ENCODE measurements at regions not wholly inside any gene's neighbourhood (a gene's known extent, or its start where the extent isn't known, plus 50 kb on each side); places are given as distances from the start of the nearest gene placed in this dataset.
"Not testable (repeated sequence)": the region's sequence is repeated elsewhere in the genome, so short reads cannot be mapped to it uniquely, and the experiment has no call there.

DNA sequence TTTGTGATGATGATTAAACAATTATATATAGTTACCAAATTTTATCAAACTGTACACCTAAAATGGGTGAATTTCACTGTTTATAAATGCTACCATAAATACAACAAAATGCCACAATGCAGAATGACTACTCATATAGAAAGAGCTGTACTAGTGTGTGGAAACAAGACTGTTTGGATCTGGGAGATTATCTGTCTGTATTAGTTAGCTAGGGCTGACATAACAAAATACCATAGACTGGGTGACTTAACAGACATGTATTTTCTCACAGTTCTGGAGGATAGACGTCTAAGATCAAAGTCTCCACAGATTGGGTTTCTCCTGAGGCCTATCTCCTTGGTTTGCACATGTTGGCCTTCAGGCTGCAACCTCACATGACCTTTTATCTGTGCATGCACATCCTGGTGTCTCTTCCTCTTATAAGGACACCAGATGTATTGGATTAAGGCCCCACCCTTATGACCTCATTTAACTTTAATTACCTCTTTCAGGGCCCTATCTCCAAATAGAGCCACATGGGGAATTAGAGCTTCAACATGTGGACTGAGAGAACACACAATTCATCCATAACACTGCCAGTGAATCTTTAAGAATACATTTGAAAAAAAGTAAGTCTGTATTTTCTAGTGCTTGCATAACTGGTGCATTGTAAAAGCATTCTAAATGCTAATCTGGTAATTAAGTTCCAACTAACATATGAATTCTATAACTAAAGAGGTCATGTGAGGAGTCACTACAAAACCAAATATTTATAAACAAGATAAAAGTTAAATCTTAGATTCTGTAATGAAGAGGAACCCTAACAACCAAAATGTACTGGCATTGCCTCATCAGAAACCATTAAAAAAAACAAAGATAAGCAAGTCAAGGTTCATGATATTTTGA is 699.6 kb downstream of the NYAP2 start:
- DNase-seq (ENCODE audit: low read depth in 2 of 2, low spot score in 1 of 2) = no peak

DNA sequence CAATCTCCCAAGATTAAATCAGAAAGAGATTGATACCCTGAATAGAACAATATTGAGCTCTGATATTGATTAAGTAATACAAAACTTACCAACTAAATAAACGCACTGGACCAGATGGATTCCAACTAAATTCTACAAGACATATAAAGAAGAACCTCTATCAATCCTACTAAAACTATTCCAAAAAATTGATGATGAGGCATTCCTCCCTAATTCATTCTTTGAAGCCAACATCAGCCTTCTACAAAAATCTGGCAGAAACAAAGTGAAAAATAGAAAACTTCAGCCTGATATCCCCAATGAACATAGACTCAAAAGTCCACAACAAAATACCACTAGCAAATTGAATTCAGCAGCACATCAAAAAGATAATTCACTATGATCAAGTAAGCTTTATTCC is 695.5 kb downstream of the NYAP2 start:
- DNase-seq (ENCODE audit: low read depth in 2 of 2, low spot score in 1 of 2) = no peak

DNA sequence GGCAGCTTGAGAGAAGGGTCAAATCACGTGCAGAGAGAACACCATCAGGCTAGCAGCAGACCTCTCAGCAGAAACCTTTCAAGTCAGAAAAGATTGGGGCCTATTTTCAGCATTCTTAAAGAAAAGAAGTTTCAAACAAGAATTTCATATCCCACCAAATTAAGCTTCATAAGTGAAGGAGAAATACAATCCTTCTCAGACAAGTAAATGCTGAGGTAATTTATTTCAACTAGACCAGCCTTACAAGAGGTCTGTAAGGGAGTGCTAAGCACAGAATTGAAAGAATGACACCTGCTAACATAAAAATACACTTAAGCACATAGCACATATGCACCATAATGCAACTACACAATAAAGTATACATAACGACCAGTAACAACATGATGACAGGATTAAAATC is 693.9 kb downstream of the NYAP2 start:
- DNase-seq (ENCODE audit: low read depth in 2 of 2, low spot score in 1 of 2) = no peak

DNA sequence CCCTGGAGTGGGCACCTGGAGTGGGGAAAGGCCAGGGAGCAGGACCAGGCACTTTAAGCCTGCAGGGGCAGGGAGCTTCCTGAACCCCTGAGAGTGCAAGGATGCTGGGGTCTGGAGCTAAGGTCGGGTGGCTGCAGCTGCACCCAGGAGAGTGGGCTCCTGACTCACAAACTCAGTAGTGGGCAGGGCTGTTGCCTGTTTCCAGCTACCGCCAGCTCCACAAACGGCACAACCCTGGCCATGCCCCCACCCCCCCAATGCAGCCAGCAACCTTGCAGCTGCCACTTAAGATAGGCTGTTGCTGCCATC is 688.8 kb downstream of the NYAP2 start:
- DNase-seq (ENCODE audit: low read depth in 2 of 2, low spot score in 1 of 2) = no peak

DNA sequence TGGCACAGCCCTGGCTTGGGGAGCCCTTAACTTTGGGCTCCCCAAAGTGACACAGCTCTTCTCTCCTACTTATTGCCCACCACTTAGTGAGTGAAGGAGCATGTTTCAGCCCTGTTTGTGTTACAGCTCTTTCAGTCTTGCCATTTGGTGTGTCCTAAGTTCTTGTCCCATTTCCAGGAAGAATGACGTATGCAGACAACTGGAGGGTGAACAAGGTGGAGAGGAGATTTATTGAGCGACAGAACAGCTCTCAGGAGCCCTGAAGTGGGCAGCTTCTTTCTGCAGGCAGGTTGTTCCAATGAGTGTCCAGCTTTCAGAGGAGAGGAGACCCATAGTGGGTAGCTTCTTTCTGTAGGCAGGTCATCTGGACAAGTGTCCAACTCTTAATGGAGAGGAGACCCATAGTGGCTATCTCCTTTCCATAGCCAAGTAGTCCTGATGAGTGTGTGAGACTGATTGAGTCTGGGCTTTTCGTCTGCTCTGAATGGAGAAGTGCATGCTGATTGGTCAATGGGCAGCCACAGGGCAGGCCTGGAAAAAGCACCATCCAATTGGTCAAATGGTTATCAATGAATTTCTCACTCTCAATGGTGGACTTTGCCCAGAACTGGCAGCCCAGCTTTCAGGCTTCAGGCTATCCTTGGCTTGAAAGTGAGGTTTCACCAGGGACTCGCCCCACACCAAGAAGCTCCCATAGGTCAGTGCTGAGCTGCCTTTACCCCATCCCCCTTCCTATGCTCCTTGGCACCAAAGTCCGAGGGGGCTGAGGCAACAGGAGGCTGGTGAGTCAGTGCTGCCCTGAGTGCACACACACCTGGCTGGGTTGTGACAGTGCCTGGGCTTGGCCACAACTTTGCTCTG is 688.2 kb downstream of the NYAP2 start:
- no peak for DNase-seq (ENCODE audit: low read depth in 2 of 2, low spot score in 1 of 2)

DNA sequence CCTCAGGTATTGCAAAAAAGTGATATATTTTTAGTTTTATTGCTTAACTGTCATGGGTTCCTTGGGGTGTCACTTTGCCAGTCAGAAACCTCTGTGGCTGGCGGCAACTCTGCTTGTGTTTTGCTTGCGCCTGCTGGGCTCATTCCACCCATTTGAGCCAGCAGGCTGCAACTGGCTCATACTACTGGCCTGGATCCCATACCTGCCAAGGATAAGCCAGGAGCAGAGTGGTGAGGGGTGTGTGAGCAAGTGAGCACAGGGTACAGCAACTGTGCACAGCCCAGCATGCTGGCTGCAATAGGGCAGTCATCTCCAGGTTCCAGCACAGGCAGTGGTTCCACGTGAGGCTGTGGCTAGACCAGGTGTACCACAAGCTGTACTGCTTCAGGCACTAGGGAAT is 687.5 kb downstream of the NYAP2 start:
- no peak for DNase-seq (ENCODE audit: low read depth in 2 of 2, low spot score in 1 of 2)

DNA sequence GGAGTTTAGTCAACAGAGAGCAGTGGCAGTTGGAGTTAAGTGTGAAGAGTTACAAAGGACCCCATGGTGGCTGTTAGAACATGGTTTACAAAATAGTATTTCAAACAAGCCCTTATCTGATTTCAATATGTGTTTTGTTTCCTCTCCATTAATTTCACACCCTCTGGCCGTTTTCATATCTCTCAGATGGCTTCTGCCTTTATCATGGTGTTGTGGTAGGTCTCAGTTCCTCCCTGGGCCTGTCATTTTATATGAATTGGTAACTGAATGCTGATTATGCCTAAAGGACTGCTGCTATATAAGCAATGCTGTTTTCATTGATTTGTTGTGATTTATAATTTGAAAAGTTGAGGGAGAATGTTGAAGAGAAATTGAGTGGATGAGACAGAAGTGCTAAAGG is 686.7 kb downstream of the NYAP2 start:
- DNase-seq (ENCODE audit: low read depth in 2 of 2, low spot score in 1 of 2) = no peak

DNA sequence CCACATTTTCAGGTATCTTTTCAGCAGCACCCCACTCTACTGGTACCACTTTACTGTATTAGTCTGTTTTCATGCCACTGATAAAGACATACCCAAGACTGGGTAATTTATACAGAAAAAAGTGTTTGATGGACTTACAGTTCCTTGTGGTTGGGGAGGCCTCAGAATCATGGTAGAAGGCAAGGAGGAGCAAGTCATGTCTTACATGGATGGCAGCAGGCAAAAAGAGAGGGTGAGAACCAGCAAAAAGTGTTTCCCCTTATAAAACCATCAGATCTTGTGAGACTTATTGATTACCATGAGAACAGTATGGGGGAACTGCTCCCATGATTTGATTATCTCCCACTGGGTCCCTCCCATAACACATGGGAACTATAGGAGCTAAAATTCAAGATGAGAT is 685.9 kb downstream of the NYAP2 start:
- not testable (repeated sequence) for DNase-seq (ENCODE audit: low read depth in 2 of 2, low spot score in 1 of 2)

DNA sequence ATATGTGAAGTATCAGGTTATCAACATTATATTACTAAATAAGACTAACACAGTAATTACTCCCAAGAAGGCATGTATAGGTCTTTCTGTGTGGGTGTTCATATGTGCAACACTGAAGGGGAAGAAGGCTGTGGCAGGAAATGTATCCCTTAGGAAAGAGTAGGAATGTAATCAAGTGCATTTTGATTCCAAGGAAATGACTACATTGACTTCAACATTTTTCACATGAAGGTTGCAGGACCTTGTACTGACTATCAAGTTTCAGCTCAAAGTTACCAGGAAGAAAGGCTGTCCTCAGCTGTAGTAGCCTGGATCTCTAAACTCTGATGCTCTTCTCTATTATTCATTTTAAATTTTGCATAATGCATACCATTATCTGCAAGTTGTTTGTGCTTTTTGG is 680.8 kb downstream of the NYAP2 start:
- no peak for DNase-seq (ENCODE audit: low read depth in 2 of 2, low spot score in 1 of 2)

DNA sequence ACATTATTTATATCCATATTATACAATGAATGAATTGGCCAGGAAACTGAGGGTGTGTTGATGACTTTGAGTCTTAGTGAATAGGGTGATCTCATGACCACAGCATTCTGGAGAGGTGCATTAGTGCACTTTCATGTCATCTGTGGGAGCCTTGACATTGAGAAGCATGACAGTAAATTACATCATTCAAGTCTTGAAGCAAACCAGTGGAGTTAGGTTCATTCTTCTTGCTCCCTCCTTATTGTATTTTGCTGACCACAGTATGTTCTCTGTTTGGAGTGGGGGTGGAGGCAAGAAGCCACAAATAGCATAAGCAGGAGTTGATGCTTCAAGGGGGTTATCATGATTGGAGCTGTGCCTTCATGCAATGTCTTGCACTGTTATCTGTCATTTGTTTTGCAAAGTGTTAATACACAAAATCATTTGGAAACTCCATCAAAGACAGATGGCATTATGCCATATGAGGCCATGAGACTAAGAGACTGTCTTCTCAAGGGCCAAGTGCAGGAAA is 680.2 kb downstream of the NYAP2 start:
- no peak for DNase-seq (ENCODE audit: low read depth in 2 of 2, low spot score in 1 of 2)

DNA sequence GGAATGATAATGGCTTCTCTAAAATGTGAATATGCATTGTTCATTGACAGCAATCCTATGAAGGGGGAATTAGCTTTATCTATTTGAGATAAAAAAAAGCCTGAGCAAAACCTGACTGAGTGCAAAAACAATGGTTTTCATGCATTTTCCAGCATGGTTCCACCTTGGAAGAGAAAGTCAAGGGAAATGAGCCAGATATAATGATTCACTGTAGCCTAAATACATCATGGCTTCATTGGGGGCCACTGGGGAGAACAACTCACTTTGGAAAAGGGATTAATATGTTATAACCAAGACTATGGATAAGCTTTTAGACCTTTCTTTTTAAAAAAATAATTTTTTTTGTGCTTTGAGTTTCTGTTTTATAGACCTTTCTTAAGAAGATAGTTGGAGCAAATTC is 679.7 kb downstream of the NYAP2 start:
- no peak for DNase-seq (ENCODE audit: low read depth in 2 of 2, low spot score in 1 of 2)

DNA sequence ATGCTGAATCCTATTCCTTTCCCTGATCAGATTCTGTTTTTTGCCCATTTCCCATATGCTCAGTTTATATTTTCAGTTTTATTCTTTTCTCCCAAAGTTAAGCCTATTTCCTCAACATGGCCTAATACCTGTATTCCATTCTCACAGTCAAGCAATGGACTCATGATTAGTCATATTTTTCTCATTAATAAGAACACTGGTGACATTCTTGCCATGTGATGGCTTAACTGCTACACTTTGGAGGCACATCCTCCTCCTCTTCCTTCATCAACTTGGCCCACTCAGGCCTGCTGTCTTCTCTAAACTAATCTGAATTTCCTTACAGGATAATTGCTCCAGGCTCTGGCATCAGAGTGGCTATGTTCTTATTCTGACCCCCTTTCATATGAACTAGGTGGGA is 679.2 kb downstream of the NYAP2 start:
- no peak for DNase-seq (ENCODE audit: low read depth in 2 of 2, low spot score in 1 of 2)

DNA sequence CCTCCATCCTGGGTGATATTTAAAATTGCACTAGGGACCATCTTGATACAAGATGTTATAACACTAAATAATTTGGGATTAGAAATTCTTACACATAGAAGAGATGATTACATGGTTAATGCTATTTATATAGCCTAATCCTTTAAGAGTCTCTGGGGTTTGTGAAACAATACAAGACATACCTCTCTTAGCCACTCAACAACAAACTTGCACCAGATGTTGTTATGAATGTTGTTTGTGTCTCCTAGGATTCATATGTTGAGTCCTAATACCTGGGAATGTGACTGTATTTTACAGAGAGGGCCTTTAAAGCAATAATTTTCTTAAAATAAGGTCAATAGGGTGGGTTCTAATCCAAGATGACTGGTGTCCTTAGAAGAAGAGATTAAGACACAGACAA is 678.3 kb downstream of the NYAP2 start:
- no peak for DNase-seq (ENCODE audit: low read depth in 2 of 2, low spot score in 1 of 2)

DNA sequence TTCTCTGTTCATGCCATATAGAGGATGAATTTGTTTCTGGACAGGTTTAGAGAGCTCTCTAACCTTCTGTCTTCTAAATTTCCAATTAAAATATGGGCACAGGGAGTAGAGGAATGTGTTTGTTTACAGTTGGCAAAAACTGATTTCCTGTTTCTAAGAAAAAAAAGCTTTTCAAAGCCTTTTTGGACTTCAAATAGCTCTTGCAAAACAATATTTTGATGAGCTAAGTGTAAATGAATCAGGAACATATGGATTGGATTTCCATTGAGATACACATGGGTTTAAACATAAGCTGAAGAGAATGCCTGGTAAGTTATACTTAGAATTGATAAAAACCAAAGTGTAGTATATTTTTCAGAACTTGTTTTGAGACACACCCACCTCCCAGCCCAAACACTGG is 677.5 kb downstream of the NYAP2 start:
- no peak for DNase-seq (ENCODE audit: low read depth in 2 of 2, low spot score in 1 of 2)

DNA sequence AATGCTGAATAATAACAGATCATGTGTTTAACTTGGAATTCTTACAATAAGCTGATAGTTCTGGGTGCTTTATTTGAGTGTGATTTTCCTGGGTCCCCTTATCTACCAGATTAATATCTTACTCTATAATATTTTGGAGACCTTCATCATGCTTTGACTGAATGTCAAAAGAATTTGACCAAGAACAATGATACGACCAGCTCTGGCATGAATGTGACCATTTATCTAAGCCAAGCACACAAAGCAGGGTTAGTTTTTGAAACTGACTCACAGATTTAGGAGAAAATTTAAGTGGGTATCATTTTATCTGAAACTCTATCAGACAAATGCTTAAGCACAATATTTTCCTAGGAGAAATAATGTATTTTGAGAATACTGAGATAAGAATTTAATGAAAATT is 677.0 kb downstream of the NYAP2 start:
- no peak for DNase-seq (ENCODE audit: low read depth in 2 of 2, low spot score in 1 of 2)

DNA sequence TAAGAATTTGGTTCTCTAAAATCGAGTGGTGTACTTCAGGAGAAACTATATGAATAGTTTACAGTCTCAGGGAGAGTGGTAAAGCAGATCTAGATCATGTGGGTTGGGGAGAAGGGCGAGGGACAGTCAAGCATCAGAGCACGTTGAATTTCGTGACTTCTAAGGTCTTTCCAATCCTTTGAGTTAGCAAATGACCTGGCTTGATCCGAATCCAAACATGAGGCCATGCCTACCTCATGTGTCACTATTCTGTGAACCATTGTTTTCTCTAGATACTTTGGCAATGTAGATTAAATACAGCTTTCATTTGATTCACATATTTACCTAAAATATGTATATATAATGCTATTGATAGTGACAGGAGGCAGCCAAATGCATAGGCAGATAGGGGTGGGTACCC is 674.9 kb downstream of the NYAP2 start:
- no peak for DNase-seq (ENCODE audit: low read depth in 2 of 2, low spot score in 1 of 2)

DNA sequence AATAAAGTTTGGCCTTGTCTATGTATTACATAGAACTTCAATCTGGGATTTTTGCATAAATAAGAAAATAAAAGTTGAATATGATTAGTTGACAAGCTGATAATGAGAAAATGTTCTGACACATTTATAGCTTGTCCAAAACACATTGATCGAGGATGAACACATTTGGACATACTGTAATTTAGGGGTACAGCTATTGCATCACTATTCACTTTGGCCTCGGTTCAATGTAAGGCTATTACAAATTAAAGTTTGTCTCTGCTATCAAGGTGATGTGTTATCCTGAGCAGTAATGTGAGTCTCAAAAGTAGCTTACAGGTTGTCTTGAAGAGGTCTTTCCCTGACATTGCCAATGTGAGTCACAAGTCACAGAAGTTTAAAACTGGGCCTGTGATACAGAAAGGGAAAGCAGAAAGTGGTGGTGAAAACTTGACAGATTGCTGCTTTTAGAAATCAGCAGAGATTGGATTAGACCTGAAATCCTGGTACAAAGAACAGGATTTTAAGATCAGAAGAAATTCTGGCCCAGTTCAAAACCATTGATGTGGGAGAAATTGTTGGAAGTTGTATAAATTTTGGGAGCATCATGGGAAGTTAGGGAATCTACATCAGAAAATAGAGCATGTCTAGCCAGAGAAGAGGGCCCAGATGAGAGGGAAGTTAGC is 674.1 kb downstream of the NYAP2 start:
- DNase-seq (ENCODE audit: low read depth in 2 of 2, low spot score in 1 of 2) = no peak

DNA sequence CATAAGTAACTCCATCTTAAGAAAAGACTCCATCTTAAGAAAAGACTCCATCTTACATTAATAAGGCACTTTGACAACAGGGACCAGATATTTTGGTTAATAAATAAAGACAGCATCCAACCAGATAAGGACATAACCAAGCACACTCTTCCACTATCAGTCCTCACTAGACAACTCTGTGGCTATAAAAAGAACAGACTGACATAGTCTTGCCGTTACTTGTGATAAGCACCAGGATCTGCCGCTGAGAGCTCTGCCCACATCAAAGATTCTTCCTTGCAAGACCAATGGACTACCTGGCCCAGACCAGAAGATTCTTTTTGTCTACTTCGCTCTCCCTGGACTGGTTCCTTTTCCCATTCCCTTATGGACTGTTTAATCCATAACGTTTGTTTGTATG is 667.4 kb downstream of the NYAP2 start:
- DNase-seq (ENCODE audit: low read depth in 2 of 2, low spot score in 1 of 2) = no peak

DNA sequence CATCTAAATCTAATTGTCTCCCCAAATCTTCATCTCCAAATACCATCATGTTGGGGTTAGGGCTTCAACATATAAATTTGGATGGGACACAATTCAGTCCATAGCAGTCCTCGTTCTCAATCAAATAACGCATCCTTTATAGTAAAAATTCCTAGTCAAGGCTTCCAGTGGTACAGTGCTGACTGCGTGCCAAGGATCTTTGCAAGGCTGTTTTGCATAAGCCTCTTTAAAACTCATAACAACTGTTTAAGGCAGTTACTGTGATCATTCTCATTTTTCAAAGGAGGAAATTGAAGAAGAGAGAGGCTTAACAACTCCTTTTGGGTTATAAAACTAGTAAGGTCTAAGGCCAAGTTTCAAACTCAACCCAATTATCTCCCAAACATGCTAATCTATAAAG is 666.9 kb downstream of the NYAP2 start:
- DNase-seq (ENCODE audit: low read depth in 2 of 2, low spot score in 1 of 2) = no peak

DNA sequence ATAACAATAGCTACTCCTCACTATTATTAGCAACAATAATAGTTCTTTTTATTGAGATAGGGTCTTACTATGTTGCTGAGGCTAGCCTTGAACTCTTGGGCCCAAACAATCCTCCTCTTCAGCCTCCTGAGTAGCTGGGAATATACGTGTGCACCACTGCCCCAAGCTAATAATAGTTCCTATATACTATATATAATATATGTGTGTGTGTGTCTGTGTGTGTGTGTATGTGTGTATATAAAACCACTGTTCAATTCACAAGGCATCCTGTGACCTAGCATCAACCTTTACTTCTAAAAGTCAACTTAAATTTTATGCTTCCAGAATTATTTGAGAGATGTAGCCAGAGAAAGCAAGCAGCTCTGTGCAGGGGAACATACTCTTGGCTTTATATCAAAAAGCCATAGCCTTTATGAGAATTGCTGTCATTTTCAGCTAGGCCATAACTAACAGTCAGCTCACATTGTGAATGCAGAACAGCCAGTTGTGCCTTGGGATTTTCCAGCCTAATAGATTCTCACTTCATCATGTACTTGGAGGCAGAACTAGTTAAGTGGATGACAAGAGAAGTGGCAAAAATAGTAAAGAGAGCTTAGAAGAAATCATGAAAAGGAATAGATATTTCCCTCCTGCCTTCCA is 665.5 kb downstream of the NYAP2 start:
- DNase-seq (ENCODE audit: low read depth in 2 of 2, low spot score in 1 of 2) = no peak

DNA sequence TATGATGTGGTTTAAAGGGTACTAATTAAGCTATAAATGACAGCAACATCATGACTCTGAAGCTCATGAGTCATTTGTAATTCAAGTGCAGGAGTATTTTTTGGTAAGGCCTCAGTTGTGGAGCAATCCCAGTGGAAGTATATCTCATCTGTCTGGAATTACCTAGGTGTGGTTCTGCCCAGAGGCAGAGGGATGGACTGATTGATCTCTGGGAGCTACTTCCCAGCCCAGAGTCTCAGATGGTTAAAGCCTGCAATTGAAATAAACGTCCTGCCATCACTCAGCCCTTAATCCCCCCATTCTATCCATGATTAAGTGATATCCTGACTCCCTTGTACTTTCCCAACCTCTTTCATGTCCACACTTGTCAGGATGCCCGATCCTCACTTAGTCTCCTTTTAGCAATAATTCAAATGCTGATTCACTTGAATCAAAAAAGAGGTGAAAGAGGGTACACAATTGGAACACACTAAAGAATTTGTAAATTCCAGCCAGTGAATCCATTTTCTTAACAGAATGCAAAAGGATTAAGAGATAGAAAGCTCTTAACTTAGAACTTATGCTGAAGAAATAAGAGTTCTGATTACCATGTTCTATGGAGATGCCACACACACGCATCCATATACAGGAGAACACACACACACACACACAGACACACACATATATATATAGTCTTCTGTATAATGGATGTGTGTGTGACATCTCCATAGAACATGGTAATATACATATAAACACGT is 664.4 kb downstream of the NYAP2 start:
- DNase-seq (ENCODE audit: low read depth in 2 of 2, low spot score in 1 of 2) = no peak
